Right renal cortex interstitium (tissue), 3 donors: ENCODE measurements at regions not wholly inside any gene's neighbourhood (a gene's known extent, or its start where the extent isn't known, plus 50 kb on each side); places are given as distances from the start of the nearest gene placed in this dataset.

Experiments used
- DNase-seq, 3 donors: peaks; one replicate each; pipeline ENCODE4 v3.0.0-alpha.2; 2013; ENCODE audit warnings: low read depth in 3 of 3, low spot score in 2 of 3

DNA sequence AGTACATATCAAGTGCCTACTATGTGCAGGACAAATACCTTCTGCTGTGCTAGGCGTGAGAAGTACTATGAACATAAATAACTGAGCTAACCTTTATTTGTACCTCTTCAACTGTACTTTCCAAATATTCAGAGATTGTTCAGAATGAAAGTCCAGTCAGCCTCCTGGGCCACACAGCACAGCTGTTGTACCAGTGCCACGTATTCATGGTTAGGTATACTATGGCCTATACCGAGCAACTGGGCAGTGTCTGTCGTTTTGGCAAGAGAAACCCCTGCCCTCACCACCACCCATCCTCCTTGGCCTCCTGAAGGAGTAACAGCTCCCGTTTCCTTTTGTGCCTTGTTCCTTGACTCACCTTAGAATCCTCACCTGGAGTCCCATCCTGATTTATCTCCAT lies 53.0 kb downstream of the RASSF10 start:
- DNase-seq, result no peak

- DNase-seq, result no peak
Measured at GRCh38 chr11:13064593-13064992, 55.5 kb downstream of the RASSF10 start.

- DNase-seq, result no peak
Measured at GRCh38 chr11:13065200-13065787, 56.2 kb downstream of the RASSF10 start.

GRCh38 chr11:13068211-13068610 lies 59.1 kb downstream of the RASSF10 start:
- no peak for DNase-seq

DNA sequence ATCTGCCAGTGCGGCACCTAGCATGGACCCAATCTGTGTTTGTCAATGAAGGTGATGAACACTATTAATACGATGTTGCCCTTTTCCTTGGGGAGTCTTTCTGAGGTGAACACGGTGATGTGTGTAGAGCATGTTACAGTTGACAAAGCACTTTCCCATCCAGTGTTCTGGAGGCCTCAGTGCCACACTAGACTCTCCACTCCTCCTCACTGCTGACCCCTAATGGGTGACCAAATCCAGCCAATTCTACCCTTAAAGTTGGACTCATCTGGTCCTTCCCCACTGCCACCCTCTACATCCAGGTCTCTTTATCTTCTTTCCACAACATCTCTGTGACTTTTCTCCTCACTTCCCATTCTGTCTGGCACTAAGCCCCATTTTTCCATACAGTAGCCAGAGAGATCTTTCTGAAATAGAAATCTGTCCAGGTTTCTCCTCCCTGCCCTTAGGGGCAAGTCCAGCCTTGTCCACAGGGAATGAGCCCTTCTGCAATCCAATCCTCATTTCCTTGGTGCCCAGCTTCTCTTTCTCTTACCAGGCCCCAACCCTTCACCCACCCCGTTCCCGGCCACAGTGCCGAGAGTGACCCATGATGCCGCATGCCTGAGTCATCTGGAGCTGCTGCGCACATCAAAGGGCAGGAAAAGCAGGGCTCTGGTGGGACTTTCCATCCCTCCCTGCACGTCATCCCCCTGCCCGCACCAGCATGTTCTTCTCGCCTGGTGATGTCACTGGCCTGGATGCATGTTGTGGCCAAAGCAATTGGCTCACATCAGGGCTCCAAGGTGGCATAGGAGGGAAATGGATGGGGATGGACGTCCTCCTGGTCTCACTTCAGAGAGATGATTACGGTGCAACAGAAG lies 64.2 kb downstream of the RASSF10 start:
- no peak for DNase-seq

DNA sequence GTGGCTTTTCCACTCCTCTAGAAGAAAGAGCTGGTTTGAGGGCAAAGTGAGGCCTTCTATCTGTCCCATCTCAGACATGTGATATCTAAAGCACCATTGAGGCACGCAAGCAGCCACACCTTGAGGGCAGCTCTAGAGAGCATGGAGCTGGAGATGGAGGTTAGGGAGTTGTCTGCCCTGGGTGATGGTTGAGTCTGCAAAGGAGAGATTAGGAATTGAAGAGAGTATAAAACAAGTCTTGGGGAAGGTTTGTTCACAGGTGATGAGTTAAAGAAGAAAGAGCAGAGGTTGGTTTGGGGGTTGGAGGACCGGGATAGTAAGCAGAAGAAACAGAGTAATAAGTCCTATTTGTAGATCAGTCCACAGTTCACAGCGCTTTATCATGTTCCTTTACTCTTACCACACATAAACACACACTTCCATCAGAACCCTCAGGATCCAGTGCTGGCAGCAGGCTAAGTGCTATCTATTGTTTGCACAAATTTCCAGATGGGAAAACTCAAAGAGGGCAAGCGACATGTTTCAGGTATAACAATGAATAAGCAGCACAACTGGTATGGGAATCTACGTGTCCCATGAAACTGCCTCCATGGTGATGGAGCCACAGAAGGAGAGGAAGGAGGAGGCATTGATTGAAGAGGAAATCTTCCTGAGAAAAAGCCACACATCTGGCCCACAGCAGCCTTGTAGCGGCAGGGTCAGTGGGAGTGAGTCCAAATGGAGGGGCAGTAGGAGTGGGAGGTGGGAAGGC lies 65.8 kb downstream of the RASSF10 start:
- DNase-seq, result no peak

DNA sequence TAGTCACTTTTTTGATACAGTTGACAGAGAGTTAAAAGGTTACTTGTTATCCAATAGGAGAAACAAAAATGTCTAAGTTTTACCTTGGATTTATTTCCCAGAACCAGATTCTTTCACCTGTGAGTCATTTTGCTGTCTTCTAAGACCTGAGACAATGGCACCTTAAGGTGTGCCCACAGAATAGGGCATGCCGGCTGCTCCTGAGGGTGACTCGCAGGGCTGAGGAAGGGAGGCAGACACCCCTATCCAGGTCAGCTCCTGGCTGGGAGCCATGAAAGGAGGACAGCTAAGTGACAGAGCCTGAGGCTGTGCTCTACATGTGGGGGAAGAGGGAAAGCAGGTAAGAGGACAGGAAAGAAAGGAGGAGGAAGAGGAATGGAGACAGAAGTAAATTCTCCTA lies 67.8 kb downstream of the RASSF10 start:
- DNase-seq, result no peak

GRCh38 chr11:13080861-13081260 lies 71.7 kb downstream of the RASSF10 start:
- no peak for DNase-seq

DNA sequence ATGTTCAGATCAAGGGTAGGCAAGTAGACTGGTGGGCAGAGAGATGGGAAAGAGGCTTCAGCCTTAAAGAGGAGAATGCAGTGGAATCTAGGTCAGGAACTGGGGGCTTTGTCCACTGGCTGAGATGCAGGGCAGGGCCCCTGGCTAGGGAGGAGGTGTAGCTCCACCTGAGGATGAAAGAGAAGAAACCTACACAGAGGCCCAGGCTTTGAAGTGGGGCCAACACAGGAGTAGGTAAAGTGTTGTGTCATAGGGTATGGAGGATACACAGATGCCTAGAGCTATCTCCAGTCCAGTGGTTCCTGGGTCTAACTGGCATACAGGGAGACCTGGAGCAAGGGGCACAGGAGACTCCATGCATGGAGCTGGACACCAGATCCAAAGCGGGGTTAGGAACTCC lies 73.5 kb downstream of the RASSF10 start:
- DNase-seq, result no peak

- no peak for DNase-seq
Measured at GRCh38 chr11:13090228-13090708, 81.2 kb downstream of the RASSF10 start.

DNA sequence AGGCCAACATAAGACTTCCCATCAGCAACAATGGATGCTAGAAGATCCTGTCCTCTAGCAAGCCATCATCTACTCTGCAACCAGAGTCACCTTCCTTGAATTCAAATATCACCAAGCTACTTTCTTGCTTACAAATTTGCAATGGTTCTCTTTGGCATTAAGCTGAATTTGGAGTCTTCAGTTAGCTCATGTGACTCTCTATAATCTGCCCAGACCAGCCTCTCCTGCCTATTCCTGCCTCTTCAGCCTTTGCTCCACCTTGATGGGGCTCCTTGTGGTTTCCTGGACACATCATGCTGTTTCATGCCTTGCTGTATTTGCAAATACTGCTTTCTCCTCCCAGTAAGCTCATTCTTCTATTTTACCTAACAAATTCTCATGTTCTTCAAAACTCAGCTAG lies 82.3 kb downstream of the RASSF10 start:
- no peak for DNase-seq

DNA sequence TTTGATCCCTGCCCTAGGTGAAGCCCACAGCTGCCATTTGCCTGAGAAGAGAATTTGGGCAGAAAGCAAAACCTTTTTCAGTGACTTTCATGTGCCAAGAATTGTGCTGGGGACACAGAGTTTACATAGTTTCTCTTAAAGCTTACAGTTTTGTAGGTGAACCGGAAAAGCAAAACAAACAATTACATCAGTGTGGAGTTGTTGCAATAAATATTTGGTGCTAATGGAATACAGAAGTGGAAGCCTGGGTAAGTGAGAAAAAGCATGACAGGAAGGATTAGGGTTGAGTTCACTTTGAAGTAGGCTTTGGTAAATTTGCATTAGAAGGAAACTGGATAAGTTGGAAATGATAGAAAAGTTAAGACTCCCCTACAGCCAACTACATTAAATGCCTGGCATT lies 82.7 kb downstream of the RASSF10 start:
- DNase-seq, result no peak

DNA sequence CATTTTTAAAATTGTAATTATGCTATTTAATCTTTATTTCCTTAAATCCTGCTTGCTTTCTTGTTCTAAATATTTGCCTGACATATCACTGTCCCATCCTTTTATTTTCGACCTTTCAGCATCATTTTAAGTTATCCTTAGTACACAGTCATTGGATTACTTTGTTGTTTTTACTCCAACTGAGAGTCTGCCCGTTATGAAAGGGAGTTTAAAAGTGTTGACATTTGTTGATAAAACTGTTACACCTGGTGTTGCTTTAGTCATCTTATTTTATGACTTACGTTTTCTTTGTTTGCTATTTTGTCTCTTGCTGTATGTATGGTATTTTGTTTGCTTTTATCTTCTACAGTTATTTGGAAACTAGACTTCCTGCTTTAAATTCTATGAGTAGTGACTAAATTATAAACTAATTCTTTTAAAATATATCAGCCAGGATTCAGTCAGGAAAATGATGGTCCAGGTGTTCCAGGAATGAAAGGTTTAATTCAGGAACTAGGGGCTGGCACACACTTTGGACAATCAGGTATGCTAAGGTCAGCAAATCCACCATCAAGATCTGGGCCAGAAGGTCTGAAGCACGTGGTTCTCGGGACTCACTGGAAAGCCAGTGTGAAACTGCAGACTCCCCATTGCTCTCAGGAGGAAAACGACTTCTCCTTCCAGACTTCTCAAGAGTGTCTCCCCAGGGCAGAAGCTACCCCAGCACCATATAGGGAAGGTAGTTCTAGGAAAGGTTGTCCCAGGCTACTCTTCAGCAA lies 86.0 kb downstream of the RASSF10 start:
- DNase-seq, result no peak

- no peak for DNase-seq
Measured at GRCh38 chr11:13098063-13098462, 88.9 kb downstream of the RASSF10 start.

- DNase-seq, result no peak
Measured at GRCh38 chr11:13098616-13099289, 89.6 kb downstream of the RASSF10 start.

DNA sequence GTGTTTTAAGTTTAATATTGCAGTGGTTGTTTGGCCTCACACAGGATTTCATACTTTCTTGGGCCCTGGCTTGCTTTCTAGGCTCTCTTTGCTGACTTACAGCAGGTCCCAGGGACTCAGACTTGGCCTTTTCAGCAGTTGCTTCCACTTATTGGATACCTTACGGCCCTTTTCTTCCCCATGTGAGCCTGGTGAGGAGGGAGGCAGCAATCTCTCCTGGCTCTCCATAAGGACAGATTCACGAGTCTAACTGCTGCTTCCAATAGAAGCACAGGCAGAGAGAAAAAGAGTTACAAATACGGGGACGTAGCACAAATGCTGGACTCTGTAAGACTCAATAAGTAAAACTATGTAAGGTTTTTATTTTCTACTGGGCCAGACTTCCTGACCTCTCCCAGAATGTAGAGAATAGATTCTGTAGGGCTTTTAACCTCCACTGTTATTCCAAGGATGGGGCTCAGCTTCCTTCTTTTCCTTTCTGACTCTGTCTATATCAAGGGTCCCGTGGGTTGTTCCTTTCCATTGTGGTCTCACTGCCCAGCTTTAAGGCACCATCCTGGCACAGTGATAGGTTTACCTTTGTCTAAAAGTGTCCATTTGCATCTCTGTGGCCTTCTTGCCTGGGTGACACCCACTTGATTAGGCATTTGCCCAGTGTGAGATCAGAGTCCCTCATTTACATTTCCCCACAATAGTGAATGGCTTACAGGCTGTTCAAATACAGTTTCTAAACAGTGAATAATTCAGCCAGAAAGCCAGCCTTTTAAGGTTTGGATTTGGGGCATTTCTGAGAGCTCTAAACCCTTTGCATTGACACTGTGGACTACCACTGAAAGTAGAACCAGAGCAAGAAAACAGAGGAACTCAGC lies 92.8 kb downstream of the RASSF10 start:
- no peak for DNase-seq

GRCh38 chr11:13102513-13102840 lies 93.4 kb downstream of the RASSF10 start:
- no peak for DNase-seq

DNA sequence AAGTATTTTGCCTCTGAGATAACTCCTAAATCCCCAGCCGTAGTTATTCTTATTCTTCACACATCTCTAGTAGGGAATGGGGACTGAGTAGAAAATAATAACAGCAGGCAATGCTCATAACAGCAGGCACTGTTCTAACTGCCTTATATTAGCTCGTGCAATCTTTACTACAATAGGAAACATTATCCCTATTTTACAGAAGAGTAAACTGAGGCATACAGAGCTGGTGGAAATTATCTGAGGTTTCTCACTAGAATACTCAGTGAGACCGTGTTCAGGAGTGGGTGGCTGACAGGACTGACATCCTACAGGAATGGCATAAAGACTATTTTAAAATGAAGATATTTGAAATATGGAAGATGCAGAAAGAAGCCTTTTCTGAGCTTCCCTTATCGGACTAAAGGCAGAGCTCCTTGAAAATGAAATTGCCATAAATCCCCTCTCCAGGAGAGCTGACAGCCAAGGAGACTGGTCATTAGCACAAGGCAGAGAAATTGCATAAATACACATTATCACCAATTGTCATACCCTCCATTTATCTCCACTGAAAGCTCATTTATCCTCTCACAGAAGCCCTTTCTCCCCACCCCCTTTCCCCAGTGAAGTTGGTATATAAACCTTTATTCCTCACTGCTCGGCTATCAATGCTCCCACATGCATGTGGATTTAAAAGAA lies 93.9 kb downstream of the RASSF10 start:
- DNase-seq, result no peak
